ENCODE measurements at regions not wholly inside any gene's neighbourhood (a gene's known extent, or its start where the extent isn't known, plus 50 kb on each side); places are given as distances from the start of the nearest gene placed in this dataset.

GRCh38 chr1:73564294-73564693 is 633.7 kb downstream of the LRRIQ3 start:
- TF ChIP-seq CTCF (IDR thresholded peaks at IDR 0.05) (no peak), ZFX (IDR thresholded peaks at IDR 0.05; ENCODE audit: borderline replicate concordance) (no peak)

Measured in 22Rv1 (cell line).